GM11168 (cell line): ENCODE measurements at regions not wholly inside any gene's neighbourhood (a gene's known extent, or its start where the extent isn't known, plus 50 kb on each side); places are given as distances from the start of the nearest gene placed in this dataset.
"Not testable (repeated sequence)": the region's sequence is repeated elsewhere in the genome, so short reads cannot be mapped to it uniquely, and the experiment has no call there.

ENCODE experiments used
- in situ Hi-C: fragments of 300-500 bp; cut with MboI; formaldehyde crosslinking; loops from one replicate; pipeline ENCODE4 v1.12.0; 2022; ENCODE audit warnings: low sequenced_read_pairs; ENCODE audit not compliant: unreplicated experiment

GRCh38 chr12:46579474-46579873 lies 206.9 kb upstream of the SLC38A2 start:
- in situ Hi-C loops: no loop called here

GRCh38 chr12:46578190-46578982 lies 205.8 kb upstream of the SLC38A2 start:
- in situ Hi-C loops: no loop called here

GRCh38 chr12:46577063-46577776 lies 204.6 kb upstream of the SLC38A2 start:
- in situ Hi-C loops: no loop called here

GRCh38 chr12:46574847-46575246 lies 202.3 kb upstream of the SLC38A2 start:
- in situ Hi-C loops: no loop called here

GRCh38 chr12:46573347-46573658 lies 200.7 kb upstream of the SLC38A2 start:
- in situ Hi-C loops: no loop called here

- in situ Hi-C loops: no loop called here
Measured at GRCh38 chr12:46572644-46573346, 200.2 kb upstream of the SLC38A2 start.

GRCh38 chr12:46571608-46572007 lies 199.0 kb upstream of the SLC38A2 start:
- in situ Hi-C loops: no loop called here

- in situ Hi-C loops: no loop called here
Measured at GRCh38 chr12:46569826-46570439, 197.4 kb upstream of the SLC38A2 start.

- in situ Hi-C loops: no loop called here
Measured at GRCh38 chr12:46567667-46568066, 195.1 kb upstream of the SLC38A2 start.

GRCh38 chr12:46562625-46563225 lies 190.2 kb upstream of the SLC38A2 start:
- in situ Hi-C loops: no loop called here

GRCh38 chr12:46561769-46562624 lies 189.4 kb upstream of the SLC38A2 start:
- in situ Hi-C loops: not testable (repeated sequence)

- in situ Hi-C loops: no loop called here
Measured at GRCh38 chr12:46560874-46561273, 188.3 kb upstream of the SLC38A2 start.

GRCh38 chr12:46560089-46560488 lies 187.5 kb upstream of the SLC38A2 start:
- in situ Hi-C loops: no loop called here

GRCh38 chr12:46559311-46559710 lies 186.7 kb upstream of the SLC38A2 start:
- in situ Hi-C loops: no loop called here

- in situ Hi-C loops: no loop called here
Measured at GRCh38 chr12:46558677-46559076, 186.1 kb upstream of the SLC38A2 start.

GRCh38 chr12:46557539-46558373 lies 185.2 kb upstream of the SLC38A2 start:
- in situ Hi-C loops: no loop called here

GRCh38 chr12:46556819-46557524 lies 184.4 kb upstream of the SLC38A2 start:
- in situ Hi-C loops: no loop called here

GRCh38 chr12:46556105-46556559 lies 183.6 kb upstream of the SLC38A2 start:
- in situ Hi-C loops: no loop called here
